ENCODE measurements at regions not wholly inside any gene's neighbourhood (a gene's known extent, or its start where the extent isn't known, plus 50 kb on each side); places are given as distances from the start of the nearest gene placed in this dataset.

DNA sequence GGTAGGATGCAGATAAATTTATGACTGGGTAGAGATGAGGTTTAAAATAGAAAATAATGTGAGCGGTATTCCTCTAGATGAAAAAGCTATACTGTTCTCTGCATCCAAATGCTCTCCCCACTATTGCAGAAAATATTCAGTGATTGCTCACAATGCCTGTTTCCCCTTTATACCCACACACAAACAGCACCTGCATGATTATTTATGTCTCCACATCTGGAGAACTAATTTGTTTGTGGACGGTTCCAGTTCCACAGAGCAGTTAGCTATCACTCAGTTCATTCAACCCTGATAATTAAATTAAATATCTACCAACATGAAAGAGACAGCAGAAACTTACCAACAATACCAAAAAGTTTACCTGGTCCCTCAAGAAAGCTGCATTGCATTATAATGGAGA, 800.0 kb downstream of the CDH11 start:
- no peaks in the 10 kb centered on the region for H3K27me3 ChIP-seq (replicated peaks; ENCODE audit: control insufficient read depth, insufficient read depth, low read length)
- ChIA-PET POLR2A (no interaction called here), CTCF (no interaction called here)
- no peak overlapping the region for H3K27ac Mint-ChIP-seq (ENCODE audit: unreplicated experiment)
- no peak overlapping the region for H3K4me3 ChIP-seq (ENCODE audit: low read depth, low read length)
- no peaks in the 10 kb centered on the region for H3K36me3 ChIP-seq (ENCODE audit: control insufficient read depth, insufficient read depth, low read length)
- TF ChIP-seq, protein P1, sequence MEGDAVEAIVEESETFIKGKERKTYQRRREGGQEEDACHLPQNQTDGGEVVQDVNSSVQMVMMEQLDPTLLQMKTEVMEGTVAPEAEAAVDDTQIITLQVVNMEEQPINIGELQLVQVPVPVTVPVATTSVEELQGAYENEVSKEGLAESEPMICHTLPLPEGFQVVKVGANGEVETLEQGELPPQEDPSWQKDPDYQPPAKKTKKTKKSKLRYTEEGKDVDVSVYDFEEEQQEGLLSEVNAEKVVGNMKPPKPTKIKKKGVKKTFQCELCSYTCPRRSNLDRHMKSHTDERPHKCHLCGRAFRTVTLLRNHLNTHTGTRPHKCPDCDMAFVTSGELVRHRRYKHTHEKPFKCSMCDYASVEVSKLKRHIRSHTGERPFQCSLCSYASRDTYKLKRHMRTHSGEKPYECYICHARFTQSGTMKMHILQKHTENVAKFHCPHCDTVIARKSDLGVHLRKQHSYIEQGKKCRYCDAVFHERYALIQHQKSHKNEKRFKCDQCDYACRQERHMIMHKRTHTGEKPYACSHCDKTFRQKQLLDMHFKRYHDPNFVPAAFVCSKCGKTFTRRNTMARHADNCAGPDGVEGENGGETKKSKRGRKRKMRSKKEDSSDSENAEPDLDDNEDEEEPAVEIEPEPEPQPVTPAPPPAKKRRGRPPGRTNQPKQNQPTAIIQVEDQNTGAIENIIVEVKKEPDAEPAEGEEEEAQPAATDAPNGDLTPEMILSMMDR (IDR thresholded peaks at IDR 0.05; ENCODE audit: insufficient read depth in 1 of 2, low read depth in 1 of 2, low read length in 1 of 2, severe bottlenecking in 1 of 2, unreplicated experiment in 1 of 2): no peak
- no peak for DNase-seq
- no peaks in the 10 kb centered on the region for H3K9me3 ChIP-seq
- H3K4me3 Mint-ChIP-seq (ENCODE audit: unreplicated experiment): no peak overlapping the region
- H3K9me3 Mint-ChIP-seq (ENCODE audit: unreplicated experiment): no peaks in the 10 kb centered on the region
- BruUV-seq (replicated peaks): no TSS peak
- intact Hi-C loops (cut with micrococcal nuclease; ENCODE audit: unreplicated experiment): no loop called here
- no peaks in the 10 kb centered on the region for H3K27me3 Mint-ChIP-seq (ENCODE audit: insufficient read depth, unreplicated experiment)
- no peaks in the 10 kb centered on the region for H3K4me1 Mint-ChIP-seq (ENCODE audit: low read depth, unreplicated experiment)
- H3K36me3 Mint-ChIP-seq (ENCODE audit: insufficient read depth, unreplicated experiment): no peaks in the 10 kb centered on the region
- no peaks in the 10 kb centered on the region for H3K4me1 ChIP-seq

DNA sequence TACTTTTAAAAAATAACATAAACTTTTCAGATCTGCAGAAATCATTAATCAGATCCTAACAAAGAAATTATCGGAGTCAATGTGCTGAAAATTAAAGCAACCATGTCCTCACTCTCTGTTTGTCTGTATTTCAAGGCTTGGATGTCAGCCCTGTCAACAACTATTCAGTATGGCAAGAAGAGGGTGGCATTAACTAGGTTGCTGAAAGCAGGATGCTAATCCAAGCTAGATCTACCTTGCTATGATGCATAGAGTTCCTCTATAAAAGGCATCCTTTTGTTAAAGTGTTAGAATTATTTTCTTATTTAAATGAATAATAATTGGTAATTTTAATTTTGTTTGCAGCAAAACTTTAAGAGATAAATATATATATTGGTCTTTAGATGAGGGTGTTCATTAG, 800.8 kb downstream of the CDH11 start:
- TF ChIP-seq, protein P1 (IDR thresholded peaks at IDR 0.05; ENCODE audit: insufficient read depth in 1 of 2, low read depth in 1 of 2, low read length in 1 of 2, severe bottlenecking in 1 of 2, unreplicated experiment in 1 of 2): no peak
- Histone ChIP-seq H3K4me1 (no peaks in the 10 kb centered on the region), H3K27me3 (replicated peaks; ENCODE audit: control insufficient read depth, insufficient read depth, low read length) (no peaks in the 10 kb centered on the region), H3K9me3 (no peaks in the 10 kb centered on the region), H3K36me3 (ENCODE audit: control insufficient read depth, insufficient read depth, low read length) (no peaks in the 10 kb centered on the region), H3K4me3 (ENCODE audit: low read depth, low read length) (no peak overlapping the region)
- intact Hi-C loops (cut with micrococcal nuclease; ENCODE audit: unreplicated experiment): no loop called here
- Mint-ChIP-seq H3K27me3 (ENCODE audit: insufficient read depth, unreplicated experiment) (no peaks in the 10 kb centered on the region), H3K4me3 (ENCODE audit: unreplicated experiment) (no peak overlapping the region), H3K36me3 (ENCODE audit: insufficient read depth, unreplicated experiment) (no peaks in the 10 kb centered on the region), H3K4me1 (ENCODE audit: low read depth, unreplicated experiment) (no peaks in the 10 kb centered on the region), H3K27ac (ENCODE audit: unreplicated experiment) (no peak overlapping the region), H3K9me3 (ENCODE audit: unreplicated experiment) (no peaks in the 10 kb centered on the region)
- ChIA-PET POLR2A (no interaction called here), CTCF (no interaction called here)
- no TSS peak for BruUV-seq (replicated peaks)
- DNase-seq: no peak

DNA sequence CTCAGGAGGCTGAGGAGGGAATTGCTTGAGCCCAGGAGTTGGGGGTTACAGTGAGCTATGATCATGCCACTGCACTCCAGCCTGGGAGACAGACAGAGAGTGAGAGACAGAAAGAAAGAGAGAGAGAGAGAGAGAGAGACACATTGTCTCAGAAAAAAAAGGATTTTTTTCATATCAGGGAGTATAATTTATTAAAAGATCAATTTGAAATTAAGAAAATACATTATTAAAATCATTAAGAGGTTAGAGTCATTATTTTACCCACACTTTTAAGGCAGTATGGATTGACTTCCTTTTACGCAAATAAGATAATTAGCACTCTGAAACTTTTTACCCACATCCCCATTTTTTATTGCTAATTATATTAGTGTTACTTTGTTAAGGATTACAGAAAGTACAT, 804.3 kb downstream of the CDH11 start:
- CTCF ChIA-PET: no interaction called here
- H3K9me3 Mint-ChIP-seq (ENCODE audit: unreplicated experiment): no peaks in the 10 kb centered on the region
- no peaks in the 10 kb centered on the region for H3K9me3 ChIP-seq
- intact Hi-C loops (cut with micrococcal nuclease; ENCODE audit: unreplicated experiment): no loop called here
- no peak overlapping the region for H3K4me3 ChIP-seq (ENCODE audit: low read depth, low read length)
- H3K27ac Mint-ChIP-seq (ENCODE audit: unreplicated experiment): no peak overlapping the region
- H3K4me1 ChIP-seq: no peaks in the 10 kb centered on the region
- no peaks in the 10 kb centered on the region for H3K36me3 ChIP-seq (ENCODE audit: control insufficient read depth, insufficient read depth, low read length)
- no peaks in the 10 kb centered on the region for H3K4me1 Mint-ChIP-seq (ENCODE audit: low read depth, unreplicated experiment)
- no peaks in the 10 kb centered on the region for H3K36me3 Mint-ChIP-seq (ENCODE audit: insufficient read depth, unreplicated experiment)
- BruUV-seq (replicated peaks): no TSS peak
- TF ChIP-seq, protein P1 (IDR thresholded peaks at IDR 0.05; ENCODE audit: insufficient read depth in 1 of 2, low read depth in 1 of 2, low read length in 1 of 2, severe bottlenecking in 1 of 2, unreplicated experiment in 1 of 2): no peak
- no peaks in the 10 kb centered on the region for H3K27me3 ChIP-seq (replicated peaks; ENCODE audit: control insufficient read depth, insufficient read depth, low read length)
- no peak overlapping the region for H3K4me3 Mint-ChIP-seq (ENCODE audit: unreplicated experiment)
- POLR2A ChIA-PET: no interaction called here
- no peak for DNase-seq
- no peaks in the 10 kb centered on the region for H3K27me3 Mint-ChIP-seq (ENCODE audit: insufficient read depth, unreplicated experiment)
